ENCODE measurements at regions not wholly inside any gene's neighbourhood (a gene's known extent, or its start where the extent isn't known, plus 50 kb on each side); places are given as distances from the start of the nearest gene placed in this dataset.

- peak in 1 of 2 donors; percentile 23 for DNase-seq (ENCODE audit: low spot score in 2 of 2)
- H3K27me3 ChIP-seq, result no peaks in the 10 kb centered on the region
- peaks cover 0 to 6% of the 10 kb centered on the region in 2 donors for H3K4me1 ChIP-seq
These were observed 87.5 kb upstream of the ARID1B start for GRCh38 chr6:156689656-156690055.

GRCh38 chr6:156688620-156688971 is 88.6 kb upstream of the ARID1B start:
- H3K27me3 ChIP-seq, result no peaks in the 10 kb centered on the region
- intact Hi-C loops (cut with DNase I), result loop anchor here (1.0 to 10.0 kb wide), 3 partner anchors 124 to 496 kb away; no protein-coding TSS in a partner anchor
- no peaks in the 10 kb centered on the region for H3K36me3 ChIP-seq
- TF ChIP-seq CTCF (IDR thresholded peaks at IDR 0.05), result no peak
- H3K4me1 ChIP-seq, result peaks cover 0 to 6% of the 10 kb centered on the region in 2 donors
- peak overlapping the region in 1 of 2 donors; percentile 93 for H3K4me3 ChIP-seq
- peak overlapping the region; percentile 96 to 97 for H3K27ac ChIP-seq
- no peak for DNase-seq (ENCODE audit: low spot score in 2 of 2)
- no peaks in the 10 kb centered on the region for H3K9me3 ChIP-seq

More at GRCh38 chr6:156689656-156690055, 87.5 kb upstream of the ARID1B start:
- TF ChIP-seq CTCF (IDR thresholded peaks at IDR 0.05), result no peak
- no peaks in the 10 kb centered on the region for H3K9me3 ChIP-seq
- H3K27ac ChIP-seq, result peak overlapping the region; percentile 7 to 97
- H3K4me3 ChIP-seq, result no peak overlapping the region
- intact Hi-C loops (cut with DNase I), result loop anchor here (10.0 kb wide), 2 partner anchors 145 to 495 kb away; no protein-coding TSS in a partner anchor
- no peaks in the 10 kb centered on the region for H3K36me3 ChIP-seq

DNA sequence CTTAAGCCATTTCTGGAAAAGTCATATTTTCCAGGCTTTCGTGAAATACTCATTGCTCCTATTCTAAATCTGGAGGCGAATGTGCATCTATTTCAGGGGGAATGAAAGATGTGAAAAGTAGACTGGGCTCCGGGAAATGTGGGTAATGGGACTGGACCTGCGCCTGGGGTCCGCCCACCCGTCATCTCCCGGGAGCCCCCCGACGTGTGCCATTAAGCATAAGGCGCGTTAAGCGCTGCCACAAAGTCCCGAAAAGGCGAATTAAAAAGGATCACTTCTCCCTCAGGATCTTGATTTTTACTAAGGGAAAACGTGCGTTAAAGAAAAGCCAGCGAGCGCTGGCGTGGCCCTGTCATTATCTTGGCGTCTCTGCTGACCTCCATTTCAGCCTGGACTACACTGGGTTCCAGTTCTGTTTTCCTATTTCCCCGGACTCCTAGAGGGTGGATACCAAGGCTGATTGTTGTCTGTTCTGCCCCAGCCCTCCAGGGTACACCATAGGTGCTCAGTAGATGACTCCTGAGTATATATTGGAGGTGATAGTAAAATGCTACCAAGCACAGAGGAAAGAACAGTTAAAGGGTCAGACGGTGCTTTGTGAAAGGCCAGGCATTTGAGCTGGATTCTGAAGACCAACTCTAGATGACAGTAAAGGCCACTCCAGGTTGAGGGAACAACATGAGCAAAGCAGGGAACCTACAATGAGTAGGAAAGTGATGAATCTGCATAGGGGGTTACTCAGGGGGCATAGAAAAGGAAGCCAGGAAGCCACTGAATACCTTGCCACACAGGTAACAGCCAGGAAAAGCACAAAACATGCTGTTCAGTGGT is 89.2 kb upstream of the ARID1B start:
- intact Hi-C loops (cut with DNase I), result loop anchor here (1.0 to 10.0 kb wide), 8 partner anchors 32 to 587 kb away; partner anchors contain the start of gene ARID1B
- H3K27me3 ChIP-seq, result no peaks in the 10 kb centered on the region
- DNase-seq (ENCODE audit: low spot score in 2 of 2), result peak in 1 of 2 donors; percentile 67
- H3K36me3 ChIP-seq, result no peaks in the 10 kb centered on the region
- no peak for TF ChIP-seq CTCF (IDR thresholded peaks at IDR 0.05)
- H3K27ac ChIP-seq, result peak overlapping the region; percentile 96 to 97
- peak overlapping the region; percentile 71 to 93 for H3K4me3 ChIP-seq
- H3K9me3 ChIP-seq, result no peaks in the 10 kb centered on the region
- H3K4me1 ChIP-seq, result peaks cover 0 to 6% of the 10 kb centered on the region in 2 donors

- DNase-seq (ENCODE audit: low spot score in 2 of 2), result peak; percentile 77 to 97
- no peak for TF ChIP-seq CTCF (IDR thresholded peaks at IDR 0.05)
- intact Hi-C loops (cut with DNase I), result loop anchor here (1.0 to 10.0 kb wide), 7 partner anchors 33 to 588 kb away; partner anchors contain the start of gene ARID1B
- H3K27me3 ChIP-seq, result no peaks in the 10 kb centered on the region
- H3K4me1 ChIP-seq, result peaks cover 0 to 6% of the 10 kb centered on the region in 2 donors
- peak overlapping the region; percentile 97 for H3K27ac ChIP-seq
- H3K4me3 ChIP-seq, result peak overlapping the region; percentile 71 to 93
- H3K36me3 ChIP-seq, result no peaks in the 10 kb centered on the region
- no peaks in the 10 kb centered on the region for H3K9me3 ChIP-seq
These were observed 90.0 kb upstream of the ARID1B start for GRCh38 chr6:156686995-156687788.

DNA sequence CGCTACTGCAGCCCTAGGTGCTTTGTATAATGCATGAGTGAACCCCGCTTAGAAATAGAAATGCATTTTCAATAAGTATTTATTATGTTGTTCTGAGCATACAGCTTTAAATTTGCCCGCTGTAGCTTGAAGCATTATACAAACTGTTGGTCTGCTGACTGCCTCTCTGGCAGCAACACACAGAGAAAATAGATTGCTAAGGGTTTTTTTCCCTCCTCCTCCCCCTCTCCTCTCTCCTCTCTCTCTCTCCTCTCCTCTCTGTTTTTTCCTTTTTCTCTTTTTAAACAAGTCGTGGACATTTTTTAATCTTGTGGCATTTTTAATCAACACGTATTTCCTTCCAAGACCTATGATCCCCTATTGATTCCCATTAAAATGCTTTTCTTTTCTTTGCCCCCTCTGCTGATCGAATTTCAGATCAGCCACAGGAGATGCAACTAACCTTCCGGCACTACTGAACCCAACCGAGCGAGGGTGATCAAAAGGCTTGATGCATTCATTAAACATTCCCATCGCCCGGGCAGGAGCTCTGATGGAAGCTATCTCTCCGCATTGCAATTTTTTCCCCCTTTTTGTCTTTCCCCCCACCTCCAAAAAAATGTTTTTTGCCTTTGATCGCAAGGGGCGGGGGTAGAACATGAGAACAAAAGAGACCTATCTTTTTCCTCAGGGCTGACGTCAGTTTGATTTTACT is 90.7 kb upstream of the ARID1B start:
- intact Hi-C loops (cut with DNase I), result loop anchor here (2.0 to 10.0 kb wide), 4 partner anchors 148 to 588 kb away; no protein-coding TSS in a partner anchor
- no peak for DNase-seq (ENCODE audit: low spot score in 2 of 2)
- no peaks in the 10 kb centered on the region for H3K36me3 ChIP-seq

More for the DNA sequence above, 90.7 kb upstream of the ARID1B start:
- Histone ChIP-seq H3K4me3 (peak overlapping the region; percentile 69 to 78), H3K9me3 (no peaks in the 10 kb centered on the region), H3K27me3 (no peaks in the 10 kb centered on the region), H3K4me1 (peaks cover 0 to 6% of the 10 kb centered on the region in 2 donors), H3K27ac (peak overlapping the region; percentile 93 to 97)
- TF ChIP-seq CTCF (IDR thresholded peaks at IDR 0.05), result peak; percentile 18 to 42 (median 42)

All from ascending aorta (tissue), 2 donors.